Fibroblast of lung (primary cell): ENCODE measurements at regions not wholly inside any gene's neighbourhood (a gene's known extent, or its start where the extent isn't known, plus 50 kb on each side); places are given as distances from the start of the nearest gene placed in this dataset.

ENCODE experiments used
- EZH2 ChIP-seq: IDR thresholded peaks from 2 replicates; pipeline ENCODE4 v1.5.1; 2012; ENCODE audit warnings: low read length, control low read depth, mild to moderate bottlenecking; ENCODE audit errors: missing control alignments
- TF ChIP-seq, protein P1 (sequence below), 2 donors: IDR thresholded peaks in 1 of 2; conservative IDR thresholded peaks in 1 of 2; 1 replicate in 1 of 2; 2 replicates in 1 of 2; pipeline ENCODE4 v1.5.1; 2011 to 2012; ENCODE audit warnings: low read length in 2 of 2, control low read depth in 1 of 2, inconsistent platforms in 1 of 2, low read depth in 1 of 2, mild to moderate bottlenecking in 1 of 2

DNA sequence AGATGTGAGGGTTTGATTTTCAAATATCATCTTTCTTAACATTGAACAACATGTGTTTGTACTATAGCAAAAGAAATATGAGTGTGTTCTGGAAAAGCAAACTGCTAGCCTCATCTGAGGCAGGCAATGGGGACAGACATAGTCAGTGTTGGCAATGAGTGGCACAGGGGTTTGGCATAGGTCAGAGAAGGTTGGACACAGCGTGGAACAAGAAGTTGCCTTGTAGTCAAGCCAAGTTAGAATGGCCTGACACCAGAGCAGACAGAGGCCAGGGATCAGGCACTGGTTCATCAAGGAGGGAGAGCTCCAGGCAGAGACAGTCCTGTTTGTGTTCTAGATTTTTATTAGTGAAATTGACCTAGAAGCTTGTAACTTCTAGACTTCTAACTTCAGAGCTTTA lies 100.8 kb upstream of the TANK start:
- TF ChIP-seq, protein P1, sequence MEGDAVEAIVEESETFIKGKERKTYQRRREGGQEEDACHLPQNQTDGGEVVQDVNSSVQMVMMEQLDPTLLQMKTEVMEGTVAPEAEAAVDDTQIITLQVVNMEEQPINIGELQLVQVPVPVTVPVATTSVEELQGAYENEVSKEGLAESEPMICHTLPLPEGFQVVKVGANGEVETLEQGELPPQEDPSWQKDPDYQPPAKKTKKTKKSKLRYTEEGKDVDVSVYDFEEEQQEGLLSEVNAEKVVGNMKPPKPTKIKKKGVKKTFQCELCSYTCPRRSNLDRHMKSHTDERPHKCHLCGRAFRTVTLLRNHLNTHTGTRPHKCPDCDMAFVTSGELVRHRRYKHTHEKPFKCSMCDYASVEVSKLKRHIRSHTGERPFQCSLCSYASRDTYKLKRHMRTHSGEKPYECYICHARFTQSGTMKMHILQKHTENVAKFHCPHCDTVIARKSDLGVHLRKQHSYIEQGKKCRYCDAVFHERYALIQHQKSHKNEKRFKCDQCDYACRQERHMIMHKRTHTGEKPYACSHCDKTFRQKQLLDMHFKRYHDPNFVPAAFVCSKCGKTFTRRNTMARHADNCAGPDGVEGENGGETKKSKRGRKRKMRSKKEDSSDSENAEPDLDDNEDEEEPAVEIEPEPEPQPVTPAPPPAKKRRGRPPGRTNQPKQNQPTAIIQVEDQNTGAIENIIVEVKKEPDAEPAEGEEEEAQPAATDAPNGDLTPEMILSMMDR (conservative IDR thresholded peaks at IDR 0.05 in 1 of 2, IDR thresholded peaks at IDR 0.05 in 1 of 2; ENCODE audit: low read depth in 1 of 2, low read length in 2 of 2): no peak
- no peak for TF ChIP-seq EZH2
